ENCODE measurements at regions not wholly inside any gene's neighbourhood (a gene's known extent, or its start where the extent isn't known, plus 50 kb on each side); places are given as distances from the start of the nearest gene placed in this dataset.

DNA sequence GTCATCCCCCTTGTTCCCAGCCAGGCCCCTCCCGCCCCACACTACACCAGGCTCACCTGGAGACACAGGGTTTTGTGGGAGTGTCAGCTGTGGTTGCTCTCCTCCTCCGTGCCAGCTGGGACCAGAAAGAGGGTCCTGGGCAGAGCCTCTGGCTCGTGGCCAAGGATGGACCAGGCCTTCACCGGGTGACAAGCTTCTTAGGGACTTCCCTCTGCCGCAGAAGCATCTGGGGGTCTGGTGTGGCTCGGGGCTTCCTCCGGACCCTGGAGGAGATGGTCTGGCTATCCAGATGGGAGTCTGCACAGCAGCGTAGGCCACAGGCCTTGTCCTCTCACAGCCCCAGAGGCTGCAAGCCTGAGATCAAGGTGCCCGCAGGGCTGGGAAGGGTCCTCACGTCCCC, 63.8 kb upstream of the CFAP46 start:
- no CpG with 5 or more reads among the region's 10 CpGs for WGBS (ENCODE audit: extremely low coverage, insufficient coverage, insufficient read length)
- Histone ChIP-seq H3K36me3 (ENCODE audit: control insufficient read depth in 1 of 2, insufficient read depth in 2 of 2, low read length in 2 of 2) (no peaks in the 10 kb centered on the region), H3K27ac (ENCODE audit: low read depth, low read length) (no peak overlapping the region), H2BK12ac (ENCODE audit: low read length) (no peak overlapping the region), H3K79me1 (ENCODE audit: low read length) (peaks cover 5% of the 10 kb centered on the region), H4K91ac (ENCODE audit: low read depth, low read length) (no peak overlapping the region), H3K9me3 (ENCODE audit: insufficient read depth, low read depth, low read length) (peaks cover 6% of the 10 kb centered on the region), H3K4me1 (ENCODE audit: control insufficient read depth in 1 of 2, insufficient read depth in 2 of 2, low read length in 2 of 2) (peaks cover 10 to 15% of the 10 kb centered on the region in 2 experiments), H3K18ac (ENCODE audit: low read length) (no peak overlapping the region), H3K4me3 (ENCODE audit: low read depth, low read length) (no peak overlapping the region), H4K8ac (ENCODE audit: low read depth, low read length) (no peak overlapping the region), H3K23ac (ENCODE audit: low read length) (no peak overlapping the region), H3K27me3 (ENCODE audit: insufficient read depth, low read length) (no peaks in the 10 kb centered on the region), H2BK120ac (ENCODE audit: insufficient read depth, low read length, poor library complexity) (no peak overlapping the region), H2BK5ac (ENCODE audit: low read depth, low read length, poor library complexity) (no peak overlapping the region), H2AFZ (ENCODE audit: insufficient read depth, low read length, poor library complexity) (no peak overlapping the region), H2AK5ac (ENCODE audit: low read length) (no peak overlapping the region), H3K4ac (ENCODE audit: low read depth, low read length) (no peak overlapping the region), H3K4me2 (ENCODE audit: low read length) (no peak overlapping the region), H3K14ac (ENCODE audit: low read length) (no peak overlapping the region), H3K9ac (ENCODE audit: low read length) (no peak overlapping the region), H4K12ac (ENCODE audit: low read depth, low read length) (no peak overlapping the region), H3K79me2 (ENCODE audit: control insufficient read depth, insufficient read depth, low read length, poor library complexity) (peaks cover 3% of the 10 kb centered on the region)
- DNase-seq = no peak

- Histone ChIP-seq H4K8ac (ENCODE audit: low read depth, low read length) (no peak overlapping the region), H3K27ac (ENCODE audit: low read depth, low read length) (no peak overlapping the region), H3K4ac (ENCODE audit: low read depth, low read length) (no peak overlapping the region), H3K4me2 (ENCODE audit: low read length) (no peak overlapping the region), H3K36me3 (ENCODE audit: control insufficient read depth in 1 of 2, insufficient read depth in 2 of 2, low read length in 2 of 2) (no peaks in the 10 kb centered on the region), H3K18ac (ENCODE audit: low read length) (no peak overlapping the region), H3K9me3 (ENCODE audit: insufficient read depth, low read depth, low read length) (peaks cover 4% of the 10 kb centered on the region), H3K9ac (ENCODE audit: low read length) (no peak overlapping the region), H4K91ac (ENCODE audit: low read depth, low read length) (no peak overlapping the region), H3K79me2 (ENCODE audit: control insufficient read depth, insufficient read depth, low read length, poor library complexity) (peaks cover 3% of the 10 kb centered on the region), H3K23ac (ENCODE audit: low read length) (no peak overlapping the region), H3K14ac (ENCODE audit: low read length) (no peak overlapping the region), H2AK5ac (ENCODE audit: low read length) (no peak overlapping the region), H2BK12ac (ENCODE audit: low read length) (no peak overlapping the region), H3K27me3 (ENCODE audit: insufficient read depth, low read length) (no peaks in the 10 kb centered on the region), H2BK120ac (ENCODE audit: insufficient read depth, low read length, poor library complexity) (no peak overlapping the region), H3K4me3 (ENCODE audit: low read depth, low read length) (no peak overlapping the region), H3K4me1 (ENCODE audit: control insufficient read depth in 1 of 2, insufficient read depth in 2 of 2, low read length in 2 of 2) (peaks cover 10 to 14% of the 10 kb centered on the region in 2 experiments), H3K79me1 (ENCODE audit: low read length) (peaks cover 5% of the 10 kb centered on the region), H4K12ac (ENCODE audit: low read depth, low read length) (no peak overlapping the region), H2BK5ac (ENCODE audit: low read depth, low read length, poor library complexity) (no peak overlapping the region), H2AFZ (ENCODE audit: insufficient read depth, low read length, poor library complexity) (no peak overlapping the region)
- DNase-seq = no peak
- no CpG with 5 or more reads among the region's 10 CpGs for WGBS (ENCODE audit: extremely low coverage, insufficient coverage, insufficient read length)
Observed at GRCh38 chr10:133004478-133004877, 62.1 kb upstream of the CFAP46 start.

DNA sequence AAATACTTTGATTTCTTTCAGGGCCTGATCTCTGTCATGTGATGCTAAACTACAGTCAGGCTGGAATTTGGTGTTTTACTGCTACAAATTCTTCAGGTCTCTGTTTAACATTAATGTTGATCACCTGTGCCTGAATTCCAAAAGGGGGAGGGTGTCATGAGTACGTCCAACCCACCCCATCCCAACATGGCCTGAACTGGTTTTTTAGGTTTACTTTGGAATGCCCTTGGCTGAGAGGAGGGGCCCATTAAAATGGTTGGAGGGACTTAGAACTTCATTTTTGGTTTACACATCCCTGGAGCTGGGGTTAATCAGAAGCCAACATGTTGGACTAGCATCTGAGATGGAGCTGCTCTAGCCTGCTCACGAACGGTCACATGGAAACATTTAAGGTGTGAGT, 60.8 kb upstream of the CFAP46 start:
- Histone ChIP-seq H2BK5ac (ENCODE audit: low read depth, low read length, poor library complexity) (no peak overlapping the region), H3K4me3 (ENCODE audit: low read depth, low read length) (no peak overlapping the region), H3K79me2 (ENCODE audit: control insufficient read depth, insufficient read depth, low read length, poor library complexity) (no peaks in the 10 kb centered on the region), H3K36me3 (ENCODE audit: control insufficient read depth in 1 of 2, insufficient read depth in 2 of 2, low read length in 2 of 2) (no peaks in the 10 kb centered on the region), H3K27ac (ENCODE audit: low read depth, low read length) (no peak overlapping the region), H2AK5ac (ENCODE audit: low read length) (no peak overlapping the region), H3K23ac (ENCODE audit: low read length) (no peak overlapping the region), H3K27me3 (ENCODE audit: insufficient read depth, low read length) (no peaks in the 10 kb centered on the region), H2BK12ac (ENCODE audit: low read length) (no peak overlapping the region), H3K79me1 (ENCODE audit: low read length) (no peaks in the 10 kb centered on the region), H4K12ac (ENCODE audit: low read depth, low read length) (no peak overlapping the region), H2AFZ (ENCODE audit: insufficient read depth, low read length, poor library complexity) (no peak overlapping the region), H3K9me3 (ENCODE audit: insufficient read depth, low read depth, low read length) (peaks cover 4% of the 10 kb centered on the region), H2BK120ac (ENCODE audit: insufficient read depth, low read length, poor library complexity) (no peak overlapping the region), H3K4ac (ENCODE audit: low read depth, low read length) (no peak overlapping the region), H3K14ac (ENCODE audit: low read length) (no peak overlapping the region), H3K9ac (ENCODE audit: low read length) (no peak overlapping the region), H4K8ac (ENCODE audit: low read depth, low read length) (no peak overlapping the region), H4K91ac (ENCODE audit: low read depth, low read length) (no peak overlapping the region), H3K4me1 (ENCODE audit: control insufficient read depth in 1 of 2, insufficient read depth in 2 of 2, low read length in 2 of 2) (peaks cover 0 to 3% of the 10 kb centered on the region in 2 experiments), H3K18ac (ENCODE audit: low read length) (no peak overlapping the region), H3K4me2 (ENCODE audit: low read length) (no peak overlapping the region)
- WGBS (ENCODE audit: extremely low coverage, insufficient coverage, insufficient read length) = no CpG with 5 or more reads among the region's 3 CpGs
- DNase-seq = no peak

DNA sequence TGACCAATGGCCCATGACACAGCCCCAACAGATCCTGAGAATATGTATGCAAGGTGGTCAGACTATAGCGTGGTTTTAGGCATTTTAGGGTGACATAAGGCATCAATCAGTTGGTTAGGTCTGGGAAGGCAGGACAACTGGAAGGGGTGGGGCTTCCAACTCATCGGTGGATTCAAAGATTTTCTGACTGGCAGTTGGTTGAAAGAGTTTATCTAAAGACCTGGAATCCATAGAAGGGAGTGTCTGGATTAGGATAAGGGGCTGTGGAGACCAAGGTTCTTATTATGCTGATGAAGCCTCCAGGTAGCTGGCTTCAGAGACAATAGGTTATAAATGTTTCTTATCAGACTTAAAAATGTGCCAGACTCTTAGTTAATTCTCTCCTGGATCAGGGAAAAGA, 60.3 kb upstream of the CFAP46 start:
- Histone ChIP-seq H3K9me3 (ENCODE audit: insufficient read depth, low read depth, low read length) (peaks cover 4% of the 10 kb centered on the region), H3K9ac (ENCODE audit: low read length) (no peak overlapping the region), H3K23ac (ENCODE audit: low read length) (no peak overlapping the region), H2BK12ac (ENCODE audit: low read length) (no peak overlapping the region), H3K27me3 (ENCODE audit: insufficient read depth, low read length) (no peaks in the 10 kb centered on the region), H3K14ac (ENCODE audit: low read length) (no peak overlapping the region), H3K4ac (ENCODE audit: low read depth, low read length) (no peak overlapping the region), H4K8ac (ENCODE audit: low read depth, low read length) (no peak overlapping the region), H2AK5ac (ENCODE audit: low read length) (no peak overlapping the region), H4K12ac (ENCODE audit: low read depth, low read length) (no peak overlapping the region), H2BK5ac (ENCODE audit: low read depth, low read length, poor library complexity) (no peak overlapping the region), H3K27ac (ENCODE audit: low read depth, low read length) (no peak overlapping the region), H3K4me1 (ENCODE audit: control insufficient read depth in 1 of 2, insufficient read depth in 2 of 2, low read length in 2 of 2) (peaks cover 0 to 3% of the 10 kb centered on the region in 2 experiments), H2AFZ (ENCODE audit: insufficient read depth, low read length, poor library complexity) (no peak overlapping the region), H3K4me3 (ENCODE audit: low read depth, low read length) (no peak overlapping the region), H4K91ac (ENCODE audit: low read depth, low read length) (no peak overlapping the region), H3K79me2 (ENCODE audit: control insufficient read depth, insufficient read depth, low read length, poor library complexity) (no peaks in the 10 kb centered on the region), H2BK120ac (ENCODE audit: insufficient read depth, low read length, poor library complexity) (no peak overlapping the region), H3K79me1 (ENCODE audit: low read length) (no peaks in the 10 kb centered on the region), H3K4me2 (ENCODE audit: low read length) (no peak overlapping the region), H3K18ac (ENCODE audit: low read length) (no peak overlapping the region), H3K36me3 (ENCODE audit: control insufficient read depth in 1 of 2, insufficient read depth in 2 of 2, low read length in 2 of 2) (no peaks in the 10 kb centered on the region)
- DNase-seq = no peak
- WGBS (ENCODE audit: extremely low coverage, insufficient coverage, insufficient read length) = no CpG with 5 or more reads among the region's 2 CpGs

All from trophoblast cell (in vitro differentiated cells and primary cell).